GM12878 (cell line): ENCODE measurements at regions not wholly inside any gene's neighbourhood (a gene's known extent, or its start where the extent isn't known, plus 50 kb on each side); places are given as distances from the start of the nearest gene placed in this dataset.

Experiments
- ATAC-seq: fragments of 200-7000 bp; cut with Tn5 transposase; 3 replicates; pipeline ENCODE4 v1.9.1; 2020; ENCODE audit warnings: mild to moderate bottlenecking, moderate library complexity
- BruUV-seq: library from RNA; stranded (reverse); fragments of 400-500 nt; replicated peaks from 2 replicates; lab custom pipeline; 2021; lab: Mats Ljungman, UMichigan
- CTCF ChIA-PET: fragments of 300-600 bp; sonication (Branson Sonifier 250); formaldehyde crosslinking; extraction: SDS; loops from one replicate; lab custom pipeline; 2021; ENCODE audit warnings: inconsistent platforms; lab: Yijun Ruan, JAX
- POLR2A ChIA-PET: fragments of 350-600 bp; formaldehyde crosslinking; extraction: SDS; loops from one replicate; lab custom pipeline; 2021; ENCODE audit warnings: inconsistent platforms; lab: Charles Lee
- RAD21 ChIA-PET: fragments of 300-600 bp; sonication (Branson Sonifier 250); formaldehyde crosslinking; loops from one replicate; lab custom pipeline; 2023; ENCODE audit warnings: antibody characterized with exemption; ENCODE audit not compliant: unreplicated experiment; lab: Charles Lee
- SMC1A ChIA-PET: fragments of 300-600 bp; sonication (Branson Sonifier 250); formaldehyde crosslinking; loops from one replicate; lab custom pipeline; 2023; ENCODE audit not compliant: unreplicated experiment, uncharacterized antibody; lab: Charles Lee
- DNase-seq: peaks from one replicate; pipeline ENCODE4 v3.0.0-alpha.2; 2011; ENCODE audit warnings: low read depth, low spot score
- FAIRE-seq: peaks from 3 replicates; lab custom pipeline; 2011; peaks lifted over from hg19 to GRCh38; lab: Jason Lieb, UNC
- H2AFZ ChIP-seq: 2 replicates; pipeline ENCODE4 v1.6.0; 2011; ENCODE audit warnings: low read depth, low read length, control low read depth; ENCODE audit not compliant: control insufficient read depth
- H3K27ac ChIP-seq: 2 replicates; pipeline ENCODE4 v1.5.1; 2011; ENCODE audit warnings: control low read depth; ENCODE audit not compliant: control insufficient read depth, insufficient read depth
- H3K27me3 ChIP-seq, 2 experiments: replicated peaks in 1 of 2; 2 replicates each; pipeline versions ENCODE4 v1.6.0 to v1.6.1; 2011; ENCODE audit warnings: low read length in 1 of 2; ENCODE audit not compliant: control insufficient read depth in 2 of 2, insufficient read depth in 2 of 2
- H3K36me3 ChIP-seq, 2 experiments: 2 replicates each; pipeline ENCODE4 v1.5.1; 2011; ENCODE audit warnings: low read length in 1 of 2; ENCODE audit not compliant: control insufficient read depth in 2 of 2, insufficient read depth in 2 of 2
- H3K4me1 ChIP-seq: 2 replicates; pipeline ENCODE4 v1.6.1; 2011; ENCODE audit warnings: mild to moderate bottlenecking, low read length, moderate library complexity, mixed read lengths; ENCODE audit not compliant: control insufficient read depth, insufficient read depth
- H3K4me2 ChIP-seq: 2 replicates; pipeline ENCODE4 v1.6.0; 2011; ENCODE audit warnings: control low read depth; ENCODE audit not compliant: control insufficient read depth, insufficient read depth
- H3K4me3 ChIP-seq: fragments of 200-600 bp; sonication (generic); 2 replicates; pipeline ENCODE4 v1.5.1; 2016
- H3K79me2 ChIP-seq: 2 replicates; pipeline ENCODE4 v1.6.0; 2011; ENCODE audit warnings: low read length; ENCODE audit not compliant: control insufficient read depth, insufficient read depth
- H3K9ac ChIP-seq: 2 replicates; pipeline ENCODE4 v1.8.0; 2011; ENCODE audit warnings: low read length, control low read depth, mixed read lengths; ENCODE audit not compliant: control insufficient read depth, insufficient read depth
- H3K9me3 ChIP-seq: replicated peaks from 3 replicates; pipeline ENCODE4 v1.5.1; 2011; ENCODE audit warnings: mild to moderate bottlenecking, low read length; ENCODE audit not compliant: control insufficient read depth, insufficient read depth
- H4K20me1 ChIP-seq: 2 replicates; pipeline ENCODE4 v1.6.0; 2011; ENCODE audit not compliant: control insufficient read depth, insufficient read depth
- BCL11A ChIP-seq: IDR thresholded peaks from 2 replicates; pipeline ENCODE4 v1.6.1; 2011; ENCODE audit warnings: low read depth, low read length
- CEBPB ChIP-seq, 2 experiments: fragments of 150-350 bp in 1 of 2; IDR thresholded peaks; 2 replicates each; pipeline ENCODE4 v1.6.1; 2012 to 2014; ENCODE audit warnings: low read depth in 2 of 2, low read length in 2 of 2, borderline replicate concordance in 1 of 2, inconsistent platforms in 1 of 2
- CHD1 ChIP-seq: IDR thresholded peaks from 2 replicates; pipeline ENCODE4 v1.6.1; 2012; ENCODE audit warnings: low read depth, low read length, improper control_type of control experiment
- EZH2 ChIP-seq: IDR thresholded peaks from 2 replicates; pipeline ENCODE4 v1.6.1; 2012; ENCODE audit warnings: low read depth, mild to moderate bottlenecking, control low read depth, inconsistent platforms, low read length, borderline replicate concordance; ENCODE audit not compliant: control insufficient read depth
- FOXK2 ChIP-seq: fragments of 450-650 bp; IDR thresholded peaks from 2 replicates; pipeline ENCODE4 v1.6.1; 2017; ENCODE audit warnings: mild to moderate bottlenecking, moderate library complexity
- HDAC6 ChIP-seq: fragments of 200-600 bp; sonication (generic); IDR thresholded peaks from one replicate; pipeline ENCODE4 v1.8.0; 2017; ENCODE audit warnings: antibody characterized with exemption; ENCODE audit not compliant: unreplicated experiment
- MTA2 ChIP-seq: fragments of 450-650 bp; IDR thresholded peaks from 2 replicates; pipeline ENCODE4 v1.6.1; 2016; ENCODE audit warnings: low read depth, mild to moderate bottlenecking, moderate library complexity
- NFYA ChIP-seq: IDR thresholded peaks from 2 replicates; pipeline ENCODE4 v1.6.1; 2011; ENCODE audit warnings: low read depth, mild to moderate bottlenecking, low read length, improper control_type of control experiment, borderline replicate concordance
- PML ChIP-seq: IDR thresholded peaks from 2 replicates; pipeline ENCODE4 v1.6.1; 2012; ENCODE audit warnings: low read length, inconsistent platforms
- POU2F2 ChIP-seq: IDR thresholded peaks from 3 replicates; pipeline ENCODE4 v1.6.1; 2011; ENCODE audit warnings: low read depth, mild to moderate bottlenecking, low read length, borderline replicate concordance
- RAD21 ChIP-seq: IDR thresholded peaks from 2 replicates; pipeline ENCODE4 v1.6.1; 2011; ENCODE audit warnings: mild to moderate bottlenecking, low read depth, low read length, moderate library complexity; ENCODE audit not compliant: insufficient read depth
- SMC3 ChIP-seq: IDR thresholded peaks from 2 replicates; pipeline ENCODE4 v1.6.1; 2011; ENCODE audit warnings: low read length, improper control_type of control experiment, borderline replicate concordance
- ZNF274 ChIP-seq: IDR thresholded peaks from one replicate; pipeline ENCODE4 v1.8.0; 2011; ENCODE audit not compliant: insufficient read length, insufficient read depth
- WGBS: methylation state at CpG from one replicate; pipeline ENCODE4 v1.1.6; 2016; ENCODE audit warnings: low lambda C conversion rate; ENCODE audit not compliant: insufficient replicate concordance, insufficient coverage; ENCODE audit errors: missing lambda C conversion rate; 5-methylcytosine and 5-hydroxymethylcytosine counted together
- in situ Hi-C: fragments of 300-500 bp; cut with MboI; formaldehyde crosslinking; loops from 9 replicates; pipeline ENCODE4 v1.14.3; 2018; ENCODE audit warnings: mixed read lengths
- intact Hi-C: fragments of 100-400 bp; cut with micrococcal nuclease; formaldehyde crosslinking; loops from one replicate; pipeline ENCODE4 v1.14.2; 2022; ENCODE audit not compliant: unreplicated experiment
- TF ChIP-seq, protein P1 (sequence below): fragments of 450-650 bp; conservative IDR thresholded peaks from 2 replicates; pipeline ENCODE4 v1.6.1; 2017; ENCODE audit warnings: mild to moderate bottlenecking, moderate library complexity
- TF ChIP-seq, protein P2 (sequence below): fragments of 450-650 bp; IDR thresholded peaks from 2 replicates; pipeline ENCODE4 v1.6.1; 2018; ENCODE audit warnings: mild to moderate bottlenecking, low read depth, moderate library complexity; ENCODE audit not compliant: partially characterized antibody
- TF ChIP-seq, protein P3 (sequence below): IDR thresholded peaks from 2 replicates; pipeline ENCODE4 v1.6.1; 2012; ENCODE audit warnings: low read depth, low read length, improper control_type of control experiment
- TF ChIP-seq, protein P4 (sequence below): IDR thresholded peaks from 2 replicates; pipeline ENCODE4 v1.6.1; 2011; ENCODE audit warnings: low read depth, mild to moderate bottlenecking, low read length, moderate library complexity, borderline replicate concordance; ENCODE audit errors: extremely low read depth
- TF ChIP-seq, protein P5 (sequence below): fragments of 450-650 bp; IDR thresholded peaks from 2 replicates; pipeline ENCODE4 v1.6.1; 2014; ENCODE audit warnings: mild to moderate bottlenecking

DNA sequence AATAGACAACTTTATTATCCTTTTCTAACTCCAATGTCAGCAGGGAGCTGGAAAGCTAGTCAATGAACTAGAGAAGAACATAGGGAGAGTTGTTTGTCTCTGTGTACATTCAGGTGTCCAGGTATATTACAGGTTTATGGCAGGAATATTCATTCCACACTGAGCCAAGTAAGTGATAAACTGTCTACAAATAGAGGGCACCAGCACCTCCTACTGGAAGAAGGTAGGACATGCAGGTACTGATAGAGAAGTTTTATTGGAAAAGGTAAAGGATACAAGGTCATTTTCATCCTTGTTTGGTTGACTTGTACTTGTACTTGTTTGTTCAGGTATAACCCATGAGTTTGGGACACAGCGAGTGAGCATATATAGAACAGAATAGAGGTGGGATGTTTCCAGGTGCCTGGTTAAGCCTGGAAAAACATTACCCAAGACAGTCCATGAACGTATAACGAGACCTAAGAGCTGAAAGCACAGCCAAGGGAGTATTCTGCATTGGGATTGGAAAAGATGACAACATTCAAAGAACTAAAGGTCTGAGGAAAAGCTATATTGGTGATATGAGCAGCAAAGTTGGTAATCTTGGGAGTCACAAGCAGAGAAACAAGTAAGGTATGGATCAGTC is 61.4 kb upstream of the PPP1R3C start:
- no TSS peak for BruUV-seq
- Histone ChIP-seq H3K4me2 (no peak overlapping the region), H3K4me1 (no peaks in the 10 kb centered on the region), H3K27me3 (no peaks in the 10 kb centered on the region), H3K9ac (no peak overlapping the region), H4K20me1 (no peaks in the 10 kb centered on the region), H3K36me3 (no peaks in the 10 kb centered on the region), H3K4me3 (no peak overlapping the region), H3K27ac (no peak overlapping the region), H2AFZ (no peak overlapping the region), H3K9me3 (no peaks in the 10 kb centered on the region), H3K79me2 (no peaks in the 10 kb centered on the region)
- ChIA-PET POLR2A (no interaction called here), CTCF (interaction anchor here (0.6 to 1.4 kb wide), 9 partner anchors 12 to 396 kb away, joined by 3 to 8 read pairs (median 4); no protein-coding TSS in a partner anchor), SMC1A (interaction anchor here (1.1 kb wide), 1 partner anchor 396 kb away, joined by 5 read pairs; no protein-coding TSS in a partner anchor), RAD21 (interaction anchor here (0.7 kb wide), 1 partner anchor 201 kb away, joined by 3 read pairs; no protein-coding TSS in a partner anchor)
- in situ Hi-C loops (no loop called here), intact Hi-C loops (loop anchor here (5.0 kb wide), 1 partner anchor 302 kb away; no protein-coding TSS in a partner anchor)
- ATAC-seq: no peak
- FAIRE-seq: no peak
- no peak for DNase-seq
- 46% methylated on average over 3 of the region's 3 CpGs for WGBS
- TF ChIP-seq, protein P1, sequence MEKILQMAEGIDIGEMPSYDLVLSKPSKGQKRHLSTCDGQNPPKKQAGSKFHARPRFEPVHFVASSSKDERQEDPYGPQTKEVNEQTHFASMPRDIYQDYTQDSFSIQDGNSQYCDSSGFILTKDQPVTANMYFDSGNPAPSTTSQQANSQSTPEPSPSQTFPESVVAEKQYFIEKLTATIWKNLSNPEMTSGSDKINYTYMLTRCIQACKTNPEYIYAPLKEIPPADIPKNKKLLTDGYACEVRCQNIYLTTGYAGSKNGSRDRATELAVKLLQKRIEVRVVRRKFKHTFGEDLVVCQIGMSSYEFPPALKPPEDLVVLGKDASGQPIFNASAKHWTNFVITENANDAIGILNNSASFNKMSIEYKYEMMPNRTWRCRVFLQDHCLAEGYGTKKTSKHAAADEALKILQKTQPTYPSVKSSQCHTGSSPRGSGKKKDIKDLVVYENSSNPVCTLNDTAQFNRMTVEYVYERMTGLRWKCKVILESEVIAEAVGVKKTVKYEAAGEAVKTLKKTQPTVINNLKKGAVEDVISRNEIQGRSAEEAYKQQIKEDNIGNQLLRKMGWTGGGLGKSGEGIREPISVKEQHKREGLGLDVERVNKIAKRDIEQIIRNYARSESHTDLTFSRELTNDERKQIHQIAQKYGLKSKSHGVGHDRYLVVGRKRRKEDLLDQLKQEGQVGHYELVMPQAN: no peak
- no peak for TF ChIP-seq HDAC6
- no peak for TF ChIP-seq EZH2
- TF ChIP-seq CEBPB (IDR thresholded peaks at IDR 0.05; ENCODE audit: borderline replicate concordance in 1 of 2, low read depth in 2 of 2, low read length in 2 of 2): no peak
- TF ChIP-seq, protein P2, sequence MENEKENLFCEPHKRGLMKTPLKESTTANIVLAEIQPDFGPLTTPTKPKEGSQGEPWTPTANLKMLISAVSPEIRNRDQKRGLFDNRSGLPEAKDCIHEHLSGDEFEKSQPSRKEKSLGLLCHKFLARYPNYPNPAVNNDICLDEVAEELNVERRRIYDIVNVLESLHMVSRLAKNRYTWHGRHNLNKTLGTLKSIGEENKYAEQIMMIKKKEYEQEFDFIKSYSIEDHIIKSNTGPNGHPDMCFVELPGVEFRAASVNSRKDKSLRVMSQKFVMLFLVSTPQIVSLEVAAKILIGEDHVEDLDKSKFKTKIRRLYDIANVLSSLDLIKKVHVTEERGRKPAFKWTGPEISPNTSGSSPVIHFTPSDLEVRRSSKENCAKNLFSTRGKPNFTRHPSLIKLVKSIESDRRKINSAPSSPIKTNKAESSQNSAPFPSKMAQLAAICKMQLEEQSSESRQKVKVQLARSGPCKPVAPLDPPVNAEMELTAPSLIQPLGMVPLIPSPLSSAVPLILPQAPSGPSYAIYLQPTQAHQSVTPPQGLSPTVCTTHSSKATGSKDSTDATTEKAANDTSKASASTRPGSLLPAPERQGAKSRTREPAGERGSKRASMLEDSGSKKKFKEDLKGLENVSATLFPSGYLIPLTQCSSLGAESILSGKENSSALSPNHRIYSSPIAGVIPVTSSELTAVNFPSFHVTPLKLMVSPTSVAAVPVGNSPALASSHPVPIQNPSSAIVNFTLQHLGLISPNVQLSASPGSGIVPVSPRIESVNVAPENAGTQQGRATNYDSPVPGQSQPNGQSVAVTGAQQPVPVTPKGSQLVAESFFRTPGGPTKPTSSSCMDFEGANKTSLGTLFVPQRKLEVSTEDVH: no peak
- no peak for TF ChIP-seq CHD1
- TF ChIP-seq POU2F2: no peak
- TF ChIP-seq NFYA: no peak
- TF ChIP-seq ZNF274: no peak
- TF ChIP-seq FOXK2: no peak
- TF ChIP-seq MTA2: no peak
- peak; percentile 57 for TF ChIP-seq RAD21
- TF ChIP-seq, protein P3, sequence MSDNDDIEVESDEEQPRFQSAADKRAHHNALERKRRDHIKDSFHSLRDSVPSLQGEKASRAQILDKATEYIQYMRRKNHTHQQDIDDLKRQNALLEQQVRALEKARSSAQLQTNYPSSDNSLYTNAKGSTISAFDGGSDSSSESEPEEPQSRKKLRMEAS: no peak
- TF ChIP-seq PML: no peak
- TF ChIP-seq, protein P4, sequence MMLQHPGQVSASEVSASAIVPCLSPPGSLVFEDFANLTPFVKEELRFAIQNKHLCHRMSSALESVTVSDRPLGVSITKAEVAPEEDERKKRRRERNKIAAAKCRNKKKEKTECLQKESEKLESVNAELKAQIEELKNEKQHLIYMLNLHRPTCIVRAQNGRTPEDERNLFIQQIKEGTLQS: no peak
- TF ChIP-seq BCL11A: no peak
- TF ChIP-seq, protein P5, sequence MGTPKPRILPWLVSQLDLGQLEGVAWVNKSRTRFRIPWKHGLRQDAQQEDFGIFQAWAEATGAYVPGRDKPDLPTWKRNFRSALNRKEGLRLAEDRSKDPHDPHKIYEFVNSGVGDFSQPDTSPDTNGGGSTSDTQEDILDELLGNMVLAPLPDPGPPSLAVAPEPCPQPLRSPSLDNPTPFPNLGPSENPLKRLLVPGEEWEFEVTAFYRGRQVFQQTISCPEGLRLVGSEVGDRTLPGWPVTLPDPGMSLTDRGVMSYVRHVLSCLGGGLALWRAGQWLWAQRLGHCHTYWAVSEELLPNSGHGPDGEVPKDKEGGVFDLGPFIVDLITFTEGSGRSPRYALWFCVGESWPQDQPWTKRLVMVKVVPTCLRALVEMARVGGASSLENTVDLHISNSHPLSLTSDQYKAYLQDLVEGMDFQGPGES: no peak
- TF ChIP-seq SMC3: peak; percentile 40; the same call in 1 of the 2 replicates
